ENCODE measurements at regions not wholly inside any gene's neighbourhood (a gene's known extent, or its start where the extent isn't known, plus 50 kb on each side); places are given as distances from the start of the nearest gene placed in this dataset.

- TF ChIP-seq POLR2A (IDR thresholded peaks at IDR 0.05) (no peak), CTCF (IDR thresholded peaks at IDR 0.05) (no peak)
Observed at GRCh38 chr3:88954853-88955252, 152.6 kb upstream of the EPHA3 start.

Measured in breast epithelium (tissue), 3 donors.